HEK293 (cell line): ENCODE measurements at regions not wholly inside any gene's neighbourhood (a gene's known extent, or its start where the extent isn't known, plus 50 kb on each side); places are given as distances from the start of the nearest gene placed in this dataset.
A peak's percentile ranks its signal among the peaks of the same experiment; 100 is the strongest.

ENCODE experiments used
- AEBP2 ChIP-seq: fragments of 450-650 bp; formaldehyde crosslinking; IDR thresholded peaks from 2 replicates; pipeline ENCODE4 v1.5.1; 2016; ENCODE audit warnings: missing biosample characterization, missing genetic modification characterization, borderline replicate concordance
- REST ChIP-seq: fragments of 450-650 bp; formaldehyde crosslinking; IDR thresholded peaks from 2 replicates; pipeline ENCODE4 v1.5.1; 2016; ENCODE audit warnings: missing biosample characterization, missing genetic modification characterization
- ZBTB1 ChIP-seq: fragments of 450-650 bp; formaldehyde crosslinking; IDR thresholded peaks from 2 replicates; pipeline ENCODE4 v1.5.1; 2016; ENCODE audit warnings: missing biosample characterization, missing genetic modification characterization
- ZBTB8A ChIP-seq: fragments of 450-650 bp; formaldehyde crosslinking; IDR thresholded peaks from 2 replicates; pipeline ENCODE4 v1.5.1; 2016; ENCODE audit warnings: missing biosample characterization, missing genetic modification characterization
- ZNF138 ChIP-seq: fragments of 450-650 bp; formaldehyde crosslinking; IDR thresholded peaks from 2 replicates; pipeline ENCODE4 v1.5.1; 2016; ENCODE audit warnings: missing biosample characterization, missing genetic modification characterization, borderline replicate concordance
- ZNF140 ChIP-seq: fragments of 450-650 bp; formaldehyde crosslinking; IDR thresholded peaks from 2 replicates; pipeline ENCODE4 v1.5.1; 2016; ENCODE audit warnings: missing biosample characterization, missing genetic modification characterization
- ZNF16 ChIP-seq: fragments of 450-650 bp; formaldehyde crosslinking; IDR thresholded peaks from 2 replicates; pipeline ENCODE4 v1.5.1; 2016; ENCODE audit warnings: low read depth, missing biosample characterization, missing genetic modification characterization
- ZNF202 ChIP-seq: fragments of 450-650 bp; formaldehyde crosslinking; IDR thresholded peaks from 2 replicates; pipeline ENCODE4 v1.5.1; 2016; ENCODE audit warnings: missing biosample characterization, missing genetic modification characterization, borderline replicate concordance
- ZNF292 ChIP-seq: fragments of 450-650 bp; formaldehyde crosslinking; IDR thresholded peaks from 2 replicates; pipeline ENCODE4 v1.5.1; 2016; ENCODE audit warnings: low read depth, missing biosample characterization, missing genetic modification characterization, borderline replicate concordance
- ZNF354C ChIP-seq: fragments of 450-650 bp; formaldehyde crosslinking; IDR thresholded peaks from 2 replicates; pipeline ENCODE4 v1.5.1; 2016; ENCODE audit warnings: missing biosample characterization, missing genetic modification characterization, low read depth, borderline replicate concordance
- ZNF394 ChIP-seq: fragments of 450-650 bp; formaldehyde crosslinking; IDR thresholded peaks from 2 replicates; pipeline ENCODE4 v1.5.1; 2016; ENCODE audit warnings: missing biosample characterization, missing genetic modification characterization, mild to moderate bottlenecking, moderate library complexity, borderline replicate concordance
- ZNF426 ChIP-seq: fragments of 450-650 bp; formaldehyde crosslinking; IDR thresholded peaks from 2 replicates; pipeline ENCODE4 v1.5.1; 2017; ENCODE audit warnings: missing biosample characterization, missing genetic modification characterization, mild to moderate bottlenecking, inconsistent platforms, moderate library complexity
- ZNF433 ChIP-seq: fragments of 450-650 bp; formaldehyde crosslinking; IDR thresholded peaks from 2 replicates; pipeline ENCODE4 v1.5.1; 2016; ENCODE audit warnings: missing biosample characterization, missing genetic modification characterization, low read depth
- ZNF510 ChIP-seq: fragments of 450-650 bp; formaldehyde crosslinking; IDR thresholded peaks from 2 replicates; pipeline ENCODE4 v1.5.1; 2018; ENCODE audit warnings: mild to moderate bottlenecking, missing genetic modification characterization, missing biosample characterization; ENCODE audit not compliant: insufficient replicate concordance
- ZNF514 ChIP-seq: fragments of 450-650 bp; formaldehyde crosslinking; IDR thresholded peaks from 2 replicates; pipeline ENCODE4 v1.5.1; 2016; ENCODE audit warnings: missing biosample characterization, missing genetic modification characterization
- ZNF518A ChIP-seq: fragments of 450-650 bp; formaldehyde crosslinking; conservative IDR thresholded peaks from 2 replicates; pipeline ENCODE4 v1.5.1; 2016; ENCODE audit warnings: low read depth, missing biosample characterization, missing genetic modification characterization
- ZNF529 ChIP-seq: fragments of 450-650 bp; formaldehyde crosslinking; IDR thresholded peaks from 2 replicates; pipeline ENCODE4 v1.5.1; 2017; ENCODE audit warnings: missing genetic modification characterization, missing biosample characterization; ENCODE audit not compliant: insufficient replicate concordance
- ZNF555 ChIP-seq: fragments of 450-650 bp; formaldehyde crosslinking; conservative IDR thresholded peaks from 2 replicates; pipeline ENCODE4 v1.5.1; 2017; ENCODE audit warnings: missing biosample characterization, mild to moderate bottlenecking, missing genetic modification characterization, inconsistent platforms
- ZNF623 ChIP-seq: fragments of 450-650 bp; formaldehyde crosslinking; IDR thresholded peaks from 2 replicates; pipeline ENCODE4 v1.5.1; 2016; ENCODE audit warnings: missing biosample characterization, missing genetic modification characterization
- ZNF654 ChIP-seq: fragments of 450-650 bp; formaldehyde crosslinking; IDR thresholded peaks from 2 replicates; pipeline ENCODE4 v1.5.1; 2016; ENCODE audit warnings: low read depth, missing biosample characterization, missing genetic modification characterization

GRCh38 chrX:76543381-76543780 lies 115.9 kb downstream of the MAGEE1 start (continued):
- TF ChIP-seq ZBTB1 (tag by site-specific recombination) (peak; percentile 78; the same call in 1 of the 2 replicates), ZBTB8A (tag by site-specific recombination) (peak; percentile 54; the same call in 1 of the 2 replicates), ZNF354C (0 out of 2 replicates have a peak, but pooled peaks have one; percentile 46), ZNF394 (tag by site-specific recombination) (peak; percentile 80), ZNF433 (tag by site-specific recombination) (peak; percentile 81), ZNF623 (tag by site-specific recombination) (peak; percentile 70), ZNF654 (tag by site-specific recombination) (peak; percentile 22; the same call in 1 of the 2 replicates), REST (tag by site-specific recombination) (peak; percentile 48; the same call in 1 of the 2 replicates), ZNF16 (tag by site-specific recombination) (peak; percentile 13; the same call in 1 of the 2 replicates), ZNF514 (tag by site-specific recombination) (0 out of 2 replicates have a peak, but pooled peaks have one; percentile 51), ZNF518A (peak; percentile 86), AEBP2 (tag by site-specific recombination) (peak; percentile 86; the same call in 1 of the 2 replicates), ZNF140 (tag by site-specific recombination) (peak; percentile 83; the same call in 1 of the 2 replicates), ZNF555 (peak; percentile 97), ZNF292 (tag by site-specific recombination) (0 out of 2 replicates have a peak, but pooled peaks have one; percentile 45), ZNF529 (peak; percentile 62), ZNF426 (tag by site-specific recombination) (peak; percentile 94), ZNF510 (tag by site-specific recombination) (peak; percentile 87), ZNF202 (tag by site-specific recombination) (peak; percentile 90), ZNF138 (0 out of 2 replicates have a peak, but pooled peaks have one; percentile 62)
